ENCODE measurements at regions not wholly inside any gene's neighbourhood (a gene's known extent, or its start where the extent isn't known, plus 50 kb on each side); places are given as distances from the start of the nearest gene placed in this dataset.

DNA sequence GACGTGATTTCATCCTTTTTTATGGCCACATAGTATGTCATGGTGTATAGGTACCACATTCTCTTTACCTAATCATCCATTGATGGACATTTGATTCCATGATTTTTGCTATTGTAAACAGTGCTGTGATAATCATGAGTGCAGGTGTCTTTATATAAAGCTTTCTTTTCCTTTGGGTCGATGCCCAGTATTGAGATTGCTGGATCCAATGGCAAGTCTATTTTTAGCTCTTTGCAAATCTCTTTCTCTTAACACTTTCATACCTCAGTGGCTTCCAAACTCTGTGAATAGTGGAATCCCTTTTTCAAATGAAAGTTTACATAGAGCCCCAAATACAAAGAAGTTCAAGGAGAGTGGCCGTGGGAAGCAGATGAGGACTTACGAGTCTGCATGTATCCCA lies 105.8 kb upstream of the SPTLC3 start:
- no peak overlapping the region for H3K4me3 ChIP-seq (ENCODE audit: low read depth, low read length)
- no peak for DNase-seq (ENCODE audit: low read depth)
- TF ChIP-seq, protein P1, sequence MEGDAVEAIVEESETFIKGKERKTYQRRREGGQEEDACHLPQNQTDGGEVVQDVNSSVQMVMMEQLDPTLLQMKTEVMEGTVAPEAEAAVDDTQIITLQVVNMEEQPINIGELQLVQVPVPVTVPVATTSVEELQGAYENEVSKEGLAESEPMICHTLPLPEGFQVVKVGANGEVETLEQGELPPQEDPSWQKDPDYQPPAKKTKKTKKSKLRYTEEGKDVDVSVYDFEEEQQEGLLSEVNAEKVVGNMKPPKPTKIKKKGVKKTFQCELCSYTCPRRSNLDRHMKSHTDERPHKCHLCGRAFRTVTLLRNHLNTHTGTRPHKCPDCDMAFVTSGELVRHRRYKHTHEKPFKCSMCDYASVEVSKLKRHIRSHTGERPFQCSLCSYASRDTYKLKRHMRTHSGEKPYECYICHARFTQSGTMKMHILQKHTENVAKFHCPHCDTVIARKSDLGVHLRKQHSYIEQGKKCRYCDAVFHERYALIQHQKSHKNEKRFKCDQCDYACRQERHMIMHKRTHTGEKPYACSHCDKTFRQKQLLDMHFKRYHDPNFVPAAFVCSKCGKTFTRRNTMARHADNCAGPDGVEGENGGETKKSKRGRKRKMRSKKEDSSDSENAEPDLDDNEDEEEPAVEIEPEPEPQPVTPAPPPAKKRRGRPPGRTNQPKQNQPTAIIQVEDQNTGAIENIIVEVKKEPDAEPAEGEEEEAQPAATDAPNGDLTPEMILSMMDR (conservative IDR thresholded peaks at IDR 0.05; ENCODE audit: low read depth, low read length), result no peak

DNA sequence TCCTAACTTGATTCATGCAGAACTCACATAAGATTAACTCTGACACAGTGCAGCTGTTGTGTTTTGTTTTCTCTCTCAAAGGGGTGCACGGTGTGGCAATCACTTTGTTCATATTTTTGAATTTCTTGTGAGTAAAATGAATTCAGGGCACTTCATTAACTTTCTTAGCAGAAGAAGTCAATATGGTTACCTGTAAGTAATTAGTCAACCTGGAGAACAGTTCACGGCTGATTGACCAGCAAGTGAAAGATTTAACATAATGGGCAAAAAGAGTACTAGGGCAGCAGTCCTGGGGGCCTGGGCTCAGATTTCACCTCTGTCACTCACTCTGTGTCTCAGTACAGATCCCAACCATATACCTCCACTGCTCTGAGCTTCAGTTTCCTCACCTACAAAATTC lies 102.4 kb upstream of the SPTLC3 start:
- H3K4me3 ChIP-seq (ENCODE audit: low read depth, low read length), result no peak overlapping the region
- TF ChIP-seq, protein P1 (conservative IDR thresholded peaks at IDR 0.05; ENCODE audit: low read depth, low read length), result no peak
- DNase-seq (ENCODE audit: low read depth), result no peak

DNA sequence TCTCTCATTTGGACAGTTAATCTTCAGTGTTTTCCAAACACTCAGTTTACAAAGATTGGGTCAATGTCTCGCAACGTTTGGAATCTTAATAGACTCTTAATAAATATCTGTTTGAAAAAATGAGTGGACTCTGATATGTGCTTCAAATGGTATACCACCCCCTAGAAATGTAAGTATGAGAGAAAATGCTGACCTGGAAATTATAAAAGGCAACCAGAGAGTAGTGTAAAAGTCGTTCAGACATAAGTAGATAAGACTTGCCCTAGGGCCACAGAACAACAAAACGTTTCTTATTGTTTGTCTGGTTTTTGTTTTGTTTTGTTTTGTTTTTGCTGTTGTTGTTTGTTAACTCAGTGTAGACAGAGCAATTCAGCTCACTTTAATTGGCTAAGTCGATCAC lies 97.4 kb upstream of the SPTLC3 start:
- TF ChIP-seq, protein P1 (conservative IDR thresholded peaks at IDR 0.05; ENCODE audit: low read depth, low read length), result no peak
- DNase-seq (ENCODE audit: low read depth), result no peak
- no peak overlapping the region for H3K4me3 ChIP-seq (ENCODE audit: low read depth, low read length)

DNA sequence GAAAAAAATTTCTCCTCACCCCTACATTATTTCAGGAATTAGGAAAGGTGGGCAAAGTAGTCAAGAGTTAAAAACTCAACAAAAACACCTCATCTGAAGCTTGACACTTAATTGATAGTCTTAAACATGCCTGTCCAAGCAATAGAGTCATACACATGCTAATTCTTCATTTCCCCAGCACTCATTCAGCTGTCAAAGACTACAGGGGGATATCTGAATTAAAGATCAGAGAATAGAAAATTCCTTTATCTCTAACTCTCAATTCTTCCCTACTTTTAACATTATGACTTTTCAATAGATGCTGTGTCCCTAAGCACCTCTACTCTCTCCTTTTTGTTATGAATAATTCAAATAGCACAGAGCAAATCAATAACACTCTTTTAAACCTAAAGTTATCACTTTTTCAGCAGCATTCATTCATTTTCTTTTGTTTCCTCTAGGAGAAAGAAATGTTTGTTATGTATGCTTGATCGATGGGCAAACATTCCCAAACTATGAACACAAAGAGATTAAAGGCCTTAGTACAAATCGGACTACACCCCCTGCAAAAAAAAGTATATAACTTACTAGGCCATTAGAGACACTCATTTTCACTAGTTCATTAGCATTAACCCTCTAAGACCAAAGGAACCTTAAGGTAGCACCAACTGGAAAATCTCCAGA lies 94.9 kb upstream of the SPTLC3 start:
- TF ChIP-seq, protein P1 (conservative IDR thresholded peaks at IDR 0.05; ENCODE audit: low read depth, low read length), result no peak
- no peak overlapping the region for H3K4me3 ChIP-seq (ENCODE audit: low read depth, low read length)
- no peak for DNase-seq (ENCODE audit: low read depth)

DNA sequence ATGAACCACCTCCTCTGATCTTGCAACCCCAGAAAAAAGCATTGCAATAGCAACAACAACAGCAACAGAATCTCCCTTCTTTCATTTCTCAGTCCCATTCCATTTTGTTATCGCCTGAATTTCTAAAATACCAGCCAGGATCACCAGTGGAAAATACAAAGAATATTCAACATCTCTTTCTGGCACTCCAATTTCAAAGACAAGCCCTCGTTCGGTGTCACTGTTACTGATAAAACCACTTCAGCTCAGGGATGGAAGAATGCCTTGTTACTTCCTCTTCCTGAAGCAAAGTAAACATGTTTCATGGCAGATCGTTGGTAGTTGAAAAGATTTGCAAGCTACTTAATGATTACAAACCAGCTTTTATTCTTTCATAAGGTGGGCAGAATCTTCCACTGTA lies 94.0 kb upstream of the SPTLC3 start:
- TF ChIP-seq, protein P1 (conservative IDR thresholded peaks at IDR 0.05; ENCODE audit: low read depth, low read length), result no peak
- no peak for DNase-seq (ENCODE audit: low read depth)
- no peak overlapping the region for H3K4me3 ChIP-seq (ENCODE audit: low read depth, low read length)

DNA sequence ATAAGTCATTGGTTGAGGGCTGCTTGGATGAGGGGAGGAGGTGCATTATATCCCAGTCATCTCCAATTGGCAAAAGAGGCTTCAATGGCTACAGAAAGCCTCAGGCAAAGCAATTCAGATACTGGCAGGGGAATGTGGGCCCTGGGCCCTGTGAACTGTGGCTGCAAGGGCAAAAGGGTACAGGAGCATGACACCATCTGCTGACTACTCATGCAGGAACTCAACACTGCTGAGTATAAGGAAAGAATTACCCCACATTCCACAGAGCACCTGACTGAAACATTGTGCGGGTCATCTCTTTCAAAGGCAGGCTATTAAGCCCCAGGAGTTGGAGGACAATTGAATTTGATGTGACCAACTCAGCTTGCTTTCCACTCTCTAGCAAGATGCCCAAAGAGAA lies 92.1 kb upstream of the SPTLC3 start:
- DNase-seq (ENCODE audit: low read depth), result no peak
- TF ChIP-seq, protein P1 (conservative IDR thresholded peaks at IDR 0.05; ENCODE audit: low read depth, low read length), result no peak

DNA sequence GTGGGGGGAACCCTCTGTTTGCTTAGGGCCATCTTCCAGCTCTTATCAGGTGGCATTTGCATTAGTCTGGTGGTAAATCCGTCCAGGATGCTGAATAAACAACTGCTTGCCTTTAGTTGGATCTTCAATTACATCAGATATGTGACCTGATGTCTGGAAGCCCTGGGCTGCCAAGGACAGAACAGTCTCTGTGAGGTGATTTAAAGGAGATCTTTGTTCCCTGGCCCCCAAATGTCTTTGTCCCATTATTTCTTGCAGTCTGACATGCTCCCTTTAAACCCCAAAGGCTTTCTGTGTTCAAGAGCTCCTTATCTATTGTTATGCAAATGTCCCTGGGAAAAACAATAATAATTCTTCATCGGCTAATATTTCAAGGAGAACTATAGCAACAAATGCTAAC lies 84.6 kb upstream of the SPTLC3 start:
- H3K4me3 ChIP-seq (ENCODE audit: low read depth, low read length), result no peak overlapping the region
- TF ChIP-seq, protein P1 (conservative IDR thresholded peaks at IDR 0.05; ENCODE audit: low read depth, low read length), result no peak
- DNase-seq (ENCODE audit: low read depth), result no peak

More for the DNA sequence above, 92.1 kb upstream of the SPTLC3 start:
- H3K4me3 ChIP-seq (ENCODE audit: low read depth, low read length), result no peak overlapping the region

Data from choroid plexus epithelial cell (primary cell).